ENCODE measurements at regions not wholly inside any gene's neighbourhood (a gene's known extent, or its start where the extent isn't known, plus 50 kb on each side); places are given as distances from the start of the nearest gene placed in this dataset.

DNA sequence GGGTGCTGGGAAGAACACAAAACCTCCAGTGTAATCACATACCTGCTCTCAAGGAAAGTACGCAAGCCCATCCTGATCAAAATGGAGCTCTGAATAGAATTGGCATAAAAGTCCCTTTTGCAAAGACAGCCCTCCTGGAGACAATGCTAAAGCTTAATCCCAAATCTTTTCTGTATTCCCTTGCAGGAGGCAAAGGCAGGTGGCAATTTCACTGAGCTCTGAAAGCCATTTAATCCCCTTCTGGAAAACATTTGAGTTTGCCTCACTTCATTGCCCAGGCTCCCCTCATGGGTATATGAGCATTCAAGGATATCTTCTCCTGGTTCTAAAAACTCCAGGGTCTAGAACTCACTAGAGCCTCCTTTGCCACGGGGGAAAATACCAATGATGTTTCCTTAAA, 310.2 kb upstream of the CNR1 start:
- no peak overlapping the region for H3K23ac ChIP-seq (ENCODE audit: low read depth, low read length, poor library complexity)
- H3K27ac ChIP-seq (replicated peaks; ENCODE audit: low read length): no peak overlapping the region
- no peak overlapping the region for H2BK15ac ChIP-seq (ENCODE audit: low read length)
- H3K18ac ChIP-seq (ENCODE audit: low read length): no peak overlapping the region
- no peak overlapping the region for H2AK5ac ChIP-seq (ENCODE audit: low read depth, low read length)
- peaks cover 3 to 18% of the 10 kb centered on the region in 2 donors for H3K4me1 ChIP-seq (ENCODE audit: control insufficient read depth in 2 of 2, insufficient read depth in 1 of 2, low read depth in 1 of 2, low read length in 2 of 2)
- H2AFZ ChIP-seq (ENCODE audit: low read length): no peak overlapping the region
- no peaks in the 10 kb centered on the region for H3K36me3 ChIP-seq (replicated peaks in 1 of 2; ENCODE audit: control insufficient read depth in 2 of 2, insufficient read depth in 2 of 2, low read length in 2 of 2)
- no peak overlapping the region for H2BK12ac ChIP-seq (ENCODE audit: low read length)
- H3K4me2 ChIP-seq (ENCODE audit: insufficient read depth, low read length, poor library complexity, severe bottlenecking): no peak overlapping the region
- no peaks in the 10 kb centered on the region for H3K79me1 ChIP-seq (ENCODE audit: low read depth, low read length)
- H3K4me3 ChIP-seq (ENCODE audit: low read length in 2 of 2): no peak overlapping the region
- no peak overlapping the region for H2BK5ac ChIP-seq (ENCODE audit: low read length)
- H3K27me3 ChIP-seq (ENCODE audit: control insufficient read depth in 3 of 3, insufficient read depth in 3 of 3, low read depth in 1 of 3, low read length in 3 of 3): no peaks in the 10 kb centered on the region
- no peak overlapping the region for H3K14ac ChIP-seq (ENCODE audit: low read length)
- H2BK120ac ChIP-seq (ENCODE audit: low read depth, low read length): no peak overlapping the region
- no peak overlapping the region for H3K4ac ChIP-seq (ENCODE audit: low read length)
- DNase-seq (ENCODE audit: low spot score): no peak
- no peak overlapping the region for H4K8ac ChIP-seq (ENCODE audit: low read depth, low read length)
- H3K9me3 ChIP-seq (replicated peaks in 1 of 2; ENCODE audit: control insufficient read depth in 2 of 2, insufficient read depth in 1 of 2, low read depth in 1 of 2, low read length in 2 of 2): peaks cover 3 to 17% of the 10 kb centered on the region in 2 donors
- no peak overlapping the region for H3K9ac ChIP-seq (ENCODE audit: low read depth, low read length, poor library complexity)
- H4K91ac ChIP-seq (ENCODE audit: low read depth, low read length, poor library complexity): no peak overlapping the region
- no CpG with 5 or more reads among the region's 2 CpGs for WGBS, 2 donors (ENCODE audit: extremely low coverage in 2 of 2, insufficient read length in 2 of 2, insufficient replicate concordance in 1 of 2)

DNA sequence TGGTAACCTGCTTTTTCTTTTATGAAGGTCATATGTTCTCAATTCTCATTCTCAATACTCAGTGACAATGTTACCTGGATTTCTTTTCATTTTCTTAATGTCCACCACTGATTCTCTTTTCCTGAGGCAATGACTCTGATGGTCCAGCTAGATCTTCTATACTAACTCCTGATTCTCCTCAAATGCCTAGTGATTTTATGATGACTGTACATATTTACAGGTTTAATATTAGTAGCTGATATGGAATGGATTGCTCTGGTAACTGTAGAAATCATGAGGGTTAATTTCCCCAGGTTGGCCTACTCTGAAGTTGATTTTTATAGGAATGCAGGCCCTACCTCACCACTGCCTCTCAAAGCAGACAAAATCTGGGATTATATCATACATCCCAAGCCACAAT, 308.6 kb upstream of the CNR1 start:
- Histone ChIP-seq H3K36me3 (replicated peaks in 1 of 2; ENCODE audit: control insufficient read depth in 2 of 2, insufficient read depth in 2 of 2, low read length in 2 of 2) (no peaks in the 10 kb centered on the region), H3K27ac (replicated peaks; ENCODE audit: low read length) (no peak overlapping the region), H4K8ac (ENCODE audit: low read depth, low read length) (no peak overlapping the region), H3K4me1 (ENCODE audit: control insufficient read depth in 2 of 2, insufficient read depth in 1 of 2, low read depth in 1 of 2, low read length in 2 of 2) (peaks cover 3 to 8% of the 10 kb centered on the region in 2 donors), H2BK5ac (ENCODE audit: low read length) (no peak overlapping the region), H3K9ac (ENCODE audit: low read depth, low read length, poor library complexity) (no peak overlapping the region), H3K14ac (ENCODE audit: low read length) (no peak overlapping the region), H3K27me3 (ENCODE audit: control insufficient read depth in 3 of 3, insufficient read depth in 3 of 3, low read depth in 1 of 3, low read length in 3 of 3) (no peaks in the 10 kb centered on the region), H2AK5ac (ENCODE audit: low read depth, low read length) (no peak overlapping the region), H3K4me2 (ENCODE audit: insufficient read depth, low read length, poor library complexity, severe bottlenecking) (no peak overlapping the region), H3K23ac (ENCODE audit: low read depth, low read length, poor library complexity) (no peak overlapping the region), H3K18ac (ENCODE audit: low read length) (no peak overlapping the region), H2BK120ac (ENCODE audit: low read depth, low read length) (no peak overlapping the region), H3K9me3 (replicated peaks in 1 of 2; ENCODE audit: control insufficient read depth in 2 of 2, insufficient read depth in 1 of 2, low read depth in 1 of 2, low read length in 2 of 2) (peaks cover 3 to 17% of the 10 kb centered on the region in 2 donors), H3K4ac (ENCODE audit: low read length) (no peak overlapping the region), H2BK12ac (ENCODE audit: low read length) (no peak overlapping the region), H2BK15ac (ENCODE audit: low read length) (no peak overlapping the region), H3K4me3 (ENCODE audit: low read length in 2 of 2) (no peak overlapping the region), H3K79me1 (ENCODE audit: low read depth, low read length) (no peaks in the 10 kb centered on the region), H2AFZ (ENCODE audit: low read length) (no peak overlapping the region), H4K91ac (ENCODE audit: low read depth, low read length, poor library complexity) (no peak overlapping the region)
- no peak for DNase-seq (ENCODE audit: low spot score)

DNA sequence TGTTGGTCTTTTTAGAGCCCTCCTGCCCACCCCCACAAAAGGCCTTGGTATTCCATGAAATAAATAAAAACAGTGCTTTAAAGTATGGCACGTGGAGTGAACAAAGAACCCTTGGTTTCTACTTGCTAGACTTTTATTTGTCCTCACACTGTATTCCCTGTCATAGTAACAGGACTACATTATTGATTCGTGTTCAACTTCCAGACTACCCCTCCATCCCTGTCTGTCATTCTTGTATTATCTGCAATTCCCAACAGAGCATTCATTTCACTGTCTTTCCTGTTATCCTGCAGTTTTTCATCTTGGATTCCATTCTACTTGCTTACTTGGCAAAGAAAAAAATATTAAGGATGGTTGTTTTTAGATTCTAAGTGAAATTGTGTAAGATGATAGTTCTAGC, 307.4 kb upstream of the CNR1 start:
- peaks cover 3 to 8% of the 10 kb centered on the region in 2 donors for H3K4me1 ChIP-seq (ENCODE audit: control insufficient read depth in 2 of 2, insufficient read depth in 1 of 2, low read depth in 1 of 2, low read length in 2 of 2)
- H2AFZ ChIP-seq (ENCODE audit: low read length): no peak overlapping the region
- H2BK120ac ChIP-seq (ENCODE audit: low read depth, low read length): no peak overlapping the region
- no peak overlapping the region for H3K14ac ChIP-seq (ENCODE audit: low read length)
- H4K8ac ChIP-seq (ENCODE audit: low read depth, low read length): no peak overlapping the region
- no peak overlapping the region for H3K18ac ChIP-seq (ENCODE audit: low read length)
- H3K36me3 ChIP-seq (replicated peaks in 1 of 2; ENCODE audit: control insufficient read depth in 2 of 2, insufficient read depth in 2 of 2, low read length in 2 of 2): no peaks in the 10 kb centered on the region
- H2BK5ac ChIP-seq (ENCODE audit: low read length): no peak overlapping the region
- no peak overlapping the region for H3K27ac ChIP-seq (replicated peaks; ENCODE audit: low read length)
- no peak for DNase-seq (ENCODE audit: low spot score)
- no peak overlapping the region for H2BK12ac ChIP-seq (ENCODE audit: low read length)
- H4K91ac ChIP-seq (ENCODE audit: low read depth, low read length, poor library complexity): no peak overlapping the region
- no peak overlapping the region for H3K4me2 ChIP-seq (ENCODE audit: insufficient read depth, low read length, poor library complexity, severe bottlenecking)
- no peak overlapping the region for H3K9ac ChIP-seq (ENCODE audit: low read depth, low read length, poor library complexity)
- H3K9me3 ChIP-seq (replicated peaks in 1 of 2; ENCODE audit: control insufficient read depth in 2 of 2, insufficient read depth in 1 of 2, low read depth in 1 of 2, low read length in 2 of 2): peaks cover 3 to 11% of the 10 kb centered on the region in 2 donors
- H3K79me1 ChIP-seq (ENCODE audit: low read depth, low read length): no peaks in the 10 kb centered on the region
- H3K23ac ChIP-seq (ENCODE audit: low read depth, low read length, poor library complexity): no peak overlapping the region
- no peak overlapping the region for H3K4me3 ChIP-seq (ENCODE audit: low read length in 2 of 2)
- no peak overlapping the region for H2AK5ac ChIP-seq (ENCODE audit: low read depth, low read length)
- H3K4ac ChIP-seq (ENCODE audit: low read length): no peak overlapping the region
- WGBS, 2 donors (ENCODE audit: extremely low coverage in 2 of 2, insufficient read length in 2 of 2, insufficient replicate concordance in 1 of 2): no CpG with 5 or more reads among the region's 2 CpGs
- H3K27me3 ChIP-seq (ENCODE audit: control insufficient read depth in 3 of 3, insufficient read depth in 3 of 3, low read depth in 1 of 3, low read length in 3 of 3): no peaks in the 10 kb centered on the region
- H2BK15ac ChIP-seq (ENCODE audit: low read length): no peak overlapping the region

DNA sequence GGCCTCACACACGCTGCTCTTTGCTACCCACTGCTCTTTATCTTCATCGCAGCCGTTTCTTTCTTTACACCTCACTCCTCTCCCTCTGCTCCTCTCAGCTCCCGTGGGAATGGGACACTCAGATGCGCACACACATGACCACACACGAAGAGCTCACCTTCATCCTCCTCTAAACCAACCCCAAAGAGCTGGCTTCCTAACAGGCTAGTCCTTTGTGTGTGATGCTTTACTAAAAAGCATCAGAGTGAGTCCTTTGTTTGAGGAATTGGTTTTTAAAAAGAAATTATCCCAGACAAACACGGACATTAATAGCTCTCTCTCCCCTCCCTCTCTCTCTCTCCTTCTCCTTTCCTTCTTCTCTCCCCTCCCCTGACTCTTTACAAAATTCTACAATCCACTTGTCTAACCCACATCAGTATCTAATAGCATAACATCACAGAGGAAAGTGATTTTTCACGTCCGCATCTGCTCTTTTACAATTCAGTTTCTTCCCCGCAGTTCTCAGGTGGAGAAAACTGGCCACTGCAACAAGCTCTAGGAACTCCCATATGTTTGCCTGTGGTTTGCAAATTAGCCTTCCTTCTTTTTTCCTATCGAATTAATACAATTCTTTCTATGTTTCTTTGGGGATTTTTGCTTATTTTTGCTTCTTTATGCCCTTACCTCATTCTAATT, 306.8 kb upstream of the CNR1 start:
- H2AFZ ChIP-seq (ENCODE audit: low read length): peak overlapping the region; percentile 12
- H3K4me2 ChIP-seq (ENCODE audit: insufficient read depth, low read length, poor library complexity, severe bottlenecking): no peak overlapping the region
- H2AK5ac ChIP-seq (ENCODE audit: low read depth, low read length): no peak overlapping the region
- H3K4me3 ChIP-seq (ENCODE audit: low read length in 2 of 2): no peak overlapping the region
- H3K14ac ChIP-seq (ENCODE audit: low read length): no peak overlapping the region
- WGBS, 2 donors (ENCODE audit: extremely low coverage in 2 of 2, insufficient read length in 2 of 2, insufficient replicate concordance in 1 of 2): no CpG with 5 or more reads among the region's 11 CpGs
- peaks cover 3 to 8% of the 10 kb centered on the region in 2 donors for H3K4me1 ChIP-seq (ENCODE audit: control insufficient read depth in 2 of 2, insufficient read depth in 1 of 2, low read depth in 1 of 2, low read length in 2 of 2)
- H4K91ac ChIP-seq (ENCODE audit: low read depth, low read length, poor library complexity): no peak overlapping the region
- H3K79me1 ChIP-seq (ENCODE audit: low read depth, low read length): no peaks in the 10 kb centered on the region
- no peak overlapping the region for H2BK5ac ChIP-seq (ENCODE audit: low read length)
- H4K8ac ChIP-seq (ENCODE audit: low read depth, low read length): no peak overlapping the region
- no peak overlapping the region for H3K18ac ChIP-seq (ENCODE audit: low read length)
- no peak overlapping the region for H3K9ac ChIP-seq (ENCODE audit: low read depth, low read length, poor library complexity)
- no peaks in the 10 kb centered on the region for H3K27me3 ChIP-seq (ENCODE audit: control insufficient read depth in 3 of 3, insufficient read depth in 3 of 3, low read depth in 1 of 3, low read length in 3 of 3)
- peaks cover 3 to 7% of the 10 kb centered on the region in 2 donors for H3K9me3 ChIP-seq (replicated peaks in 1 of 2; ENCODE audit: control insufficient read depth in 2 of 2, insufficient read depth in 1 of 2, low read depth in 1 of 2, low read length in 2 of 2)
- peak overlapping the region; percentile 4 for H3K27ac ChIP-seq (replicated peaks; ENCODE audit: low read length)
- no peak overlapping the region for H2BK120ac ChIP-seq (ENCODE audit: low read depth, low read length)
- no peaks in the 10 kb centered on the region for H3K36me3 ChIP-seq (replicated peaks in 1 of 2; ENCODE audit: control insufficient read depth in 2 of 2, insufficient read depth in 2 of 2, low read length in 2 of 2)
- no peak for DNase-seq (ENCODE audit: low spot score)
- H3K23ac ChIP-seq (ENCODE audit: low read depth, low read length, poor library complexity): no peak overlapping the region
- no peak overlapping the region for H3K4ac ChIP-seq (ENCODE audit: low read length)
- H2BK12ac ChIP-seq (ENCODE audit: low read length): no peak overlapping the region
- H2BK15ac ChIP-seq (ENCODE audit: low read length): no peak overlapping the region
